ENCODE measurements at regions not wholly inside any gene's neighbourhood (a gene's known extent, or its start where the extent isn't known, plus 50 kb on each side); places are given as distances from the start of the nearest gene placed in this dataset.

GRCh38 chr3:66659056-66659455, 158.2 kb upstream of the LRIG1 start:
- TF ChIP-seq CTCF (conservative IDR thresholded peaks at IDR 0.05 in 1 of 2, IDR thresholded peaks at IDR 0.05 in 1 of 2; ENCODE audit: extremely low read depth in 1 of 2, insufficient read depth in 1 of 2, low read depth in 1 of 2, low read length in 2 of 2): no peak
- TF ChIP-seq EZH2 (IDR thresholded peaks at IDR 0.05; ENCODE audit: borderline replicate concordance, low read length): no peak
